Hindlimb muscle (tissue), 1 donor: ENCODE measurements at regions not wholly inside any gene's neighbourhood (a gene's known extent, or its start where the extent isn't known, plus 50 kb on each side); places are given as distances from the start of the nearest gene placed in this dataset.
"Not testable (repeated sequence)": the region's sequence is repeated elsewhere in the genome, so short reads cannot be mapped to it uniquely, and the experiment has no call there.

Experiments used
- DNase-seq: peaks from one replicate; pipeline ENCODE4 v3.0.0-alpha.2; 2013

GRCh38 chr10:113495553-113495952 lies 57.3 kb upstream of the HABP2 start:
- no peak for DNase-seq

GRCh38 chr10:113496111-113497109 lies 56.4 kb upstream of the HABP2 start:
- peak; percentile 85 for DNase-seq

GRCh38 chr10:113497198-113497597 lies 55.7 kb upstream of the HABP2 start:
- no peak for DNase-seq

- peak; percentile 69 for DNase-seq
These were observed 53.9 kb upstream of the HABP2 start for GRCh38 chr10:113498997-113499396.

- no peak for DNase-seq
These were observed 53.0 kb upstream of the HABP2 start for GRCh38 chr10:113499806-113500205.

GRCh38 chr10:113501031-113501430 lies 51.8 kb upstream of the HABP2 start:
- not testable (repeated sequence) for DNase-seq
